ENCODE measurements at regions not wholly inside any gene's neighbourhood (a gene's known extent, or its start where the extent isn't known, plus 50 kb on each side); places are given as distances from the start of the nearest gene placed in this dataset.
"Not testable (repeated sequence)": the region's sequence is repeated elsewhere in the genome, so short reads cannot be mapped to it uniquely, and the experiment has no call there.

DNA sequence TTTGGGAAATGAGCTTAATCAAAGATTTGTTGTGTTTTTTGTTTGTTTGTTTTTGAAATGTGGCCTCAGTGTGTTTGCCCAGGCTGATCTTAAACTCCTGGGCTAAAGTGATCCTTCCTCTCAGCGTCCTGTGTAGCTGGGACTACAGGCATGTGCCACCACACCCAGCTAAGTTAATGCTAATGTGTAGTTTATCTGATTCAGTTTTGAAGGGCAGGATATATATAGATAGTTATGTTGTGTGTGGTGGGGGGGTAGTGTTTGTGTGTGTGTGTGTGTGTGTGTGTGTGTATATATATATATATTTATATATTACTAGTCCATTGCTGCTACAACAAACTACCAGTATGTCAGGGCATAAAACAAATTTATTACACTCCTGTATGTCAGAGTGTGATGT, 108.1 kb upstream of the PTPN20 start:
- H3K27ac Mint-ChIP-seq (ENCODE audit: low read depth, unreplicated experiment); DNase-seq (ENCODE audit: unreplicated experiment); intact Hi-C loops (cut with micrococcal nuclease); H3K9me3 Mint-ChIP-seq (ENCODE audit: unreplicated experiment); H3K4me1 Mint-ChIP-seq (ENCODE audit: insufficient read depth, unreplicated experiment); CTCF ChIA-PET; H3K27me3 Mint-ChIP-seq (ENCODE audit: insufficient read depth, unreplicated experiment); POLR2A ChIA-PET; BruUV-seq (replicated peaks); H3K4me3 Mint-ChIP-seq (ENCODE audit: unreplicated experiment): not testable (repeated sequence)
- H3K36me3 Mint-ChIP-seq (ENCODE audit: insufficient read depth, unreplicated experiment), result peaks cover 13% of the 10 kb centered on the region

DNA sequence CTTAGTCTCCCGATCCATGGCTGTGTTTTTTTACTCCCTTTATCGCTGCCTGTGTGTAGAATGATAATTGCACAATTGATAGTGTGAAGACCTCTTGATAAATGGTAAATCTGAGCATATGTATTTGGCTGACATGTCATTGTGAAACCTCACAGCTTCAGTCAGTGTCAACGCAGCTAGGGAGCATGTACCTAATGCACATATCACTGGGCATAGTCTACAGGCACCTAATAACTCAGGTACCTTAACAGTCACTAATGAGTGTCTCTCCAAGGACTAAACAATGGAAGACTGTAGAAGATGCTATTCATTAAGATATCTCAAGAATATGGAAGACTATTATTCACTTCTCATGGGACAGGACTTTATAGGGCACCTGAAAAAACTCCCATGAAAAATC, 101.0 kb upstream of the PTPN20 start:
- H3K27me3 Mint-ChIP-seq (ENCODE audit: insufficient read depth, unreplicated experiment); H3K9me3 Mint-ChIP-seq (ENCODE audit: unreplicated experiment); H3K27ac Mint-ChIP-seq (ENCODE audit: low read depth, unreplicated experiment); intact Hi-C loops (cut with micrococcal nuclease); BruUV-seq (replicated peaks); H3K4me1 Mint-ChIP-seq (ENCODE audit: insufficient read depth, unreplicated experiment); H3K4me3 Mint-ChIP-seq (ENCODE audit: unreplicated experiment); CTCF ChIA-PET; H3K36me3 Mint-ChIP-seq (ENCODE audit: insufficient read depth, unreplicated experiment); DNase-seq (ENCODE audit: unreplicated experiment); POLR2A ChIA-PET: not testable (repeated sequence)

- BruUV-seq (replicated peaks); DNase-seq (ENCODE audit: unreplicated experiment); H3K9me3 Mint-ChIP-seq (ENCODE audit: unreplicated experiment); H3K4me1 Mint-ChIP-seq (ENCODE audit: insufficient read depth, unreplicated experiment); H3K27me3 Mint-ChIP-seq (ENCODE audit: insufficient read depth, unreplicated experiment); H3K36me3 Mint-ChIP-seq (ENCODE audit: insufficient read depth, unreplicated experiment); POLR2A ChIA-PET; intact Hi-C loops (cut with micrococcal nuclease); CTCF ChIA-PET; H3K4me3 Mint-ChIP-seq (ENCODE audit: unreplicated experiment); H3K27ac Mint-ChIP-seq (ENCODE audit: low read depth, unreplicated experiment): not testable (repeated sequence)
Observed at GRCh38 chr10:46816126-46816525, 95.1 kb upstream of the PTPN20 start.

- H3K36me3 Mint-ChIP-seq (ENCODE audit: insufficient read depth, unreplicated experiment); H3K9me3 Mint-ChIP-seq (ENCODE audit: unreplicated experiment); CTCF ChIA-PET; H3K27me3 Mint-ChIP-seq (ENCODE audit: insufficient read depth, unreplicated experiment); H3K4me1 Mint-ChIP-seq (ENCODE audit: insufficient read depth, unreplicated experiment); H3K27ac Mint-ChIP-seq (ENCODE audit: low read depth, unreplicated experiment); DNase-seq (ENCODE audit: unreplicated experiment); H3K4me3 Mint-ChIP-seq (ENCODE audit: unreplicated experiment); POLR2A ChIA-PET; BruUV-seq (replicated peaks); intact Hi-C loops (cut with micrococcal nuclease): not testable (repeated sequence)
Observed at GRCh38 chr10:46840393-46841050, 70.7 kb upstream of the PTPN20 start.

DNA sequence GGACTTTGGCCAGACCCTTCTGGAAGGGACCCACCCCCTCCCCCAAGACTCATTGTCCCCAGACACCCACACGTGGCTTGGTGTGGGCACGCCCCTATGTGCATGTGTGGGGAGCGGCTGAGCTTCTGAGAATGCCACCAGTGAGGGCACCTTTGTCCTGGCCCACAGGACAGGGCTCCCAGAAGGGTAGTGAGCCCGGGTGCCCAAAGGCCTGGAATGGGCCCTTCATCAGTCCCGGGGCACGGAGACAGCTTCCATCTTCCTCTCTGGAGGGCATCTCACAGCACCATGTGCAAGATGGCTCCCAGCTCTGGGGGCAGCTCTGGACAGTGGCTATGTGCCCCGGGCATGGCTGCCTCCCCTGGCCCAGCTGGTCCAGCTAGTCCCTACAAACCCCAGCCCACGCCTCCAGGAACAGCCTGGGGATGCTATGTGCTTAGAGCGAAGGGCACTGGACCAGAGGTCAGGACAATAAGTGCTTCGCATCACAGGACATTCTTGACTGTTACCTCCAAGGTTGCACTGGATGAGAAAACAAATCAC, 70.1 kb upstream of the PTPN20 start:
- H3K36me3 Mint-ChIP-seq (ENCODE audit: insufficient read depth, unreplicated experiment); H3K4me3 Mint-ChIP-seq (ENCODE audit: unreplicated experiment); H3K27ac Mint-ChIP-seq (ENCODE audit: low read depth, unreplicated experiment); POLR2A ChIA-PET; DNase-seq (ENCODE audit: unreplicated experiment); H3K4me1 Mint-ChIP-seq (ENCODE audit: insufficient read depth, unreplicated experiment); CTCF ChIA-PET; intact Hi-C loops (cut with micrococcal nuclease); H3K27me3 Mint-ChIP-seq (ENCODE audit: insufficient read depth, unreplicated experiment); H3K9me3 Mint-ChIP-seq (ENCODE audit: unreplicated experiment); BruUV-seq (replicated peaks): not testable (repeated sequence)

- POLR2A ChIA-PET; intact Hi-C loops (cut with micrococcal nuclease); CTCF ChIA-PET; H3K4me1 Mint-ChIP-seq (ENCODE audit: insufficient read depth, unreplicated experiment); DNase-seq (ENCODE audit: unreplicated experiment); H3K9me3 Mint-ChIP-seq (ENCODE audit: unreplicated experiment); H3K4me3 Mint-ChIP-seq (ENCODE audit: unreplicated experiment); H3K27me3 Mint-ChIP-seq (ENCODE audit: insufficient read depth, unreplicated experiment); H3K27ac Mint-ChIP-seq (ENCODE audit: low read depth, unreplicated experiment); BruUV-seq (replicated peaks); H3K36me3 Mint-ChIP-seq (ENCODE audit: insufficient read depth, unreplicated experiment): not testable (repeated sequence)
Observed at GRCh38 chr10:46845194-46845593, 66.0 kb upstream of the PTPN20 start.

DNA sequence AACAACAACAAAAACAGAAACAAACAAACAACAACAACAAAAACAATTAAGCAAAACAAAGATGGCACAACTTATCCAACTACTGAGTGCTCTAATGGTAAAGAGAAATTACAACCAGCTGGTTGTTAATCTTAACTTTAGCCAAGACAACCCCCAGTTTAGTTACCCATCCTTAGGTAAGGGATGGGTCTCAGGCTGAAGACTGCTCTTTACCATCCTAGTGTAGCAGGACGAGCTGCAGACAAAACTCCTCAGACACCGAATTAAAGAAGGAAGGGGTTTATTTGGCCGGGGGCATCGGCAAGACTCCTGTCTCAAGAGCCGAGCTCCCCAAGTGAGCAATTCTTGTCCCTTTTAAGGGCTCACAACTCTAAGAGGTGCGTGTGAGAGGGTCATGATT, 65.6 kb upstream of the PTPN20 start:
- H3K9me3 Mint-ChIP-seq (ENCODE audit: unreplicated experiment); H3K4me3 Mint-ChIP-seq (ENCODE audit: unreplicated experiment); BruUV-seq (replicated peaks); H3K4me1 Mint-ChIP-seq (ENCODE audit: insufficient read depth, unreplicated experiment); CTCF ChIA-PET; intact Hi-C loops (cut with micrococcal nuclease); POLR2A ChIA-PET; DNase-seq (ENCODE audit: unreplicated experiment); H3K27me3 Mint-ChIP-seq (ENCODE audit: insufficient read depth, unreplicated experiment); H3K27ac Mint-ChIP-seq (ENCODE audit: low read depth, unreplicated experiment); H3K36me3 Mint-ChIP-seq (ENCODE audit: insufficient read depth, unreplicated experiment): not testable (repeated sequence)

DNA sequence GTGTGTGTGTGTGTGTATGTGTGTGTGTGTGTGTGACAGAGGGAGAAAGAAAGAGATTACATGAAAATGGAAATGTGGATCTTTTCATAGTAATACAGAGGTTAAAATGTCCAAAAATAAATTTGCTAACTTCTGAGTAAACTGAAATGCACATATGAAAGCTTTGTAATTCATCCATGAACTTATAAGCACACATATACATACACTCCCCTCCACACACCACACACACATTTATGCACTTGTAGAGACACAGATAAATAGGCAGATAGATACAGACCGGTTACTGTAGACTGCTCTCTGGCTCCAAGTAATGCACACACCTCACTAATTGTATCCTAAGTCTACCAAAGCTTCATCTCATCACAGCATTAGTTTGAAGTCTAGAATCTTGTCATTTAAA, 50.5 kb upstream of the PTPN20 start:
- H3K27ac Mint-ChIP-seq (ENCODE audit: low read depth, unreplicated experiment); POLR2A ChIA-PET; H3K9me3 Mint-ChIP-seq (ENCODE audit: unreplicated experiment); H3K36me3 Mint-ChIP-seq (ENCODE audit: insufficient read depth, unreplicated experiment); DNase-seq (ENCODE audit: unreplicated experiment); H3K4me1 Mint-ChIP-seq (ENCODE audit: insufficient read depth, unreplicated experiment); H3K27me3 Mint-ChIP-seq (ENCODE audit: insufficient read depth, unreplicated experiment); CTCF ChIA-PET; intact Hi-C loops (cut with micrococcal nuclease); H3K4me3 Mint-ChIP-seq (ENCODE audit: unreplicated experiment); BruUV-seq (replicated peaks): not testable (repeated sequence)
